DOHH2 (cell line): ENCODE measurements at regions not wholly inside any gene's neighbourhood (a gene's known extent, or its start where the extent isn't known, plus 50 kb on each side); places are given as distances from the start of the nearest gene placed in this dataset.

ENCODE experiments used
- H3F3A ChIP-seq: fragments of 200-600 bp; sonication (generic), shearing (Covaris generic); 2 replicates; pipeline ENCODE4 v1.6.0; 2016; ENCODE audit warnings: antibody characterized with exemption, mild to moderate bottlenecking; ENCODE audit not compliant: control insufficient read depth, insufficient read depth
- H3K27ac ChIP-seq: fragments of 200-600 bp; sonication (generic); 2 replicates; pipeline ENCODE4 v1.5.1; 2014; ENCODE audit warnings: low read depth, mild to moderate bottlenecking, low read length, moderate library complexity
- H3K27me3 ChIP-seq: fragments of 200-600 bp; sonication (generic); 2 replicates; pipeline ENCODE4 v1.6.1; 2014; ENCODE audit warnings: mild to moderate bottlenecking, low read length, mixed read lengths; ENCODE audit not compliant: control insufficient read depth
- H3K36me3 ChIP-seq: fragments of 200-600 bp; sonication (generic); 2 replicates; pipeline ENCODE4 v1.6.1; 2014; ENCODE audit warnings: mild to moderate bottlenecking, low read length, moderate library complexity, mixed read lengths; ENCODE audit not compliant: control insufficient read depth
- H3K4me1 ChIP-seq: fragments of 200-600 bp; sonication (generic); 2 replicates; pipeline ENCODE4 v1.6.1; 2014; ENCODE audit warnings: mild to moderate bottlenecking, low read length, mixed read lengths; ENCODE audit not compliant: control insufficient read depth
- H3K4me2 ChIP-seq: fragments of 200-600 bp; sonication (generic); 2 replicates; pipeline ENCODE4 v1.6.0; 2014; ENCODE audit warnings: mild to moderate bottlenecking, low read length, moderate library complexity
- H3K4me3 ChIP-seq: fragments of 200-600 bp; sonication (generic); 2 replicates; pipeline ENCODE4 v1.5.1; 2014; ENCODE audit warnings: mild to moderate bottlenecking, low read length, mixed read lengths
- H3K79me2 ChIP-seq: fragments of 200-600 bp; sonication (generic); 2 replicates; pipeline ENCODE4 v1.6.1; 2014; ENCODE audit warnings: mild to moderate bottlenecking, low read length, mixed read lengths; ENCODE audit not compliant: control insufficient read depth
- H3K9me2 ChIP-seq: fragments of 200-600 bp; sonication (generic); replicated peaks from 2 replicates; pipeline ENCODE4 v1.6.1; 2014; ENCODE audit warnings: mild to moderate bottlenecking, low read length, mixed read lengths; ENCODE audit not compliant: control insufficient read depth
- H3K9me3 ChIP-seq: fragments of 200-600 bp; sonication (generic); 2 replicates; pipeline ENCODE4 v1.6.1; 2014; ENCODE audit warnings: antibody characterized with exemption, low read length, mixed read lengths; ENCODE audit not compliant: control insufficient read depth, insufficient read depth
- H4K20me1 ChIP-seq: fragments of 200-600 bp; sonication (generic); 2 replicates; pipeline ENCODE4 v1.6.0; 2014; ENCODE audit warnings: low read depth, mild to moderate bottlenecking, antibody characterized with exemption, low read length, moderate library complexity; ENCODE audit not compliant: control insufficient read depth, insufficient read depth
- CTCF ChIP-seq: fragments of 200-600 bp; sonication (generic); IDR thresholded peaks from one replicate; pipeline ENCODE4 v1.5.1; 2014; ENCODE audit warnings: antibody characterized with exemption, mild to moderate bottlenecking, low read depth, low read length; ENCODE audit not compliant: poor library complexity, severe bottlenecking
- EZH2phosphoT487 ChIP-seq: fragments of 200-600 bp; sonication (generic); IDR thresholded peaks from 2 replicates; pipeline ENCODE4 v1.6.1; 2017; ENCODE audit warnings: borderline replicate concordance, mild to moderate bottlenecking, antibody characterized with exemption, low read length, moderate library complexity, mixed read lengths

- H3K27ac ChIP-seq, result no peak overlapping the region
- TF ChIP-seq EZH2phosphoT487, result no peak
- no peak for TF ChIP-seq CTCF
- H3K9me3 ChIP-seq, result no peaks in the 10 kb centered on the region
- H4K20me1 ChIP-seq, result no peaks in the 10 kb centered on the region
- no peak overlapping the region for H3K4me3 ChIP-seq
- H3K9me2 ChIP-seq, result no peaks in the 10 kb centered on the region
- no peaks in the 10 kb centered on the region for H3K4me1 ChIP-seq
- no peaks in the 10 kb centered on the region for H3F3A ChIP-seq
- no peak overlapping the region for H3K4me2 ChIP-seq
- no peaks in the 10 kb centered on the region for H3K79me2 ChIP-seq
- H3K27me3 ChIP-seq, result no peaks in the 10 kb centered on the region
- H3K36me3 ChIP-seq, result no peaks in the 10 kb centered on the region
These were observed 418.4 kb upstream of the SGCD start for GRCh38 chr5:155908543-155908942.

GRCh38 chr5:155912291-155912690 is 414.7 kb upstream of the SGCD start:
- no peak overlapping the region for H3K27ac ChIP-seq
- no peak overlapping the region for H3K4me3 ChIP-seq
- no peaks in the 10 kb centered on the region for H3K4me1 ChIP-seq
- no peaks in the 10 kb centered on the region for H3K27me3 ChIP-seq
- no peak for TF ChIP-seq CTCF
- H3K4me2 ChIP-seq, result no peak overlapping the region
- no peaks in the 10 kb centered on the region for H3K9me3 ChIP-seq
- no peaks in the 10 kb centered on the region for H3K36me3 ChIP-seq
- no peaks in the 10 kb centered on the region for H4K20me1 ChIP-seq
- no peaks in the 10 kb centered on the region for H3K79me2 ChIP-seq
- no peaks in the 10 kb centered on the region for H3F3A ChIP-seq
- no peaks in the 10 kb centered on the region for H3K9me2 ChIP-seq

GRCh38 chr5:155914766-155915165 is 412.2 kb upstream of the SGCD start:
- TF ChIP-seq CTCF (no peak), EZH2phosphoT487 (no peak)
- H3K4me1 ChIP-seq, result no peaks in the 10 kb centered on the region
- no peak overlapping the region for H3K4me3 ChIP-seq

GRCh38 chr5:155915601-155916000 is 411.4 kb upstream of the SGCD start:
- H3K9me3 ChIP-seq, result no peaks in the 10 kb centered on the region
- no peaks in the 10 kb centered on the region for H3K79me2 ChIP-seq
- no peak overlapping the region for H3K4me3 ChIP-seq
- H3F3A ChIP-seq, result no peaks in the 10 kb centered on the region
- no peaks in the 10 kb centered on the region for H3K4me1 ChIP-seq
- H3K36me3 ChIP-seq, result no peaks in the 10 kb centered on the region
- no peak for TF ChIP-seq EZH2phosphoT487
- TF ChIP-seq CTCF, result no peak
- H3K27ac ChIP-seq, result no peak overlapping the region
- H3K27me3 ChIP-seq, result no peaks in the 10 kb centered on the region
- H3K9me2 ChIP-seq, result no peaks in the 10 kb centered on the region
- H4K20me1 ChIP-seq, result no peaks in the 10 kb centered on the region
- no peak overlapping the region for H3K4me2 ChIP-seq

More at GRCh38 chr5:155914766-155915165, 412.2 kb upstream of the SGCD start:
- H3K4me2 ChIP-seq, result no peak overlapping the region
- H3K27ac ChIP-seq, result no peak overlapping the region
- no peaks in the 10 kb centered on the region for H3K36me3 ChIP-seq
- H3K9me2 ChIP-seq, result no peaks in the 10 kb centered on the region
- no peaks in the 10 kb centered on the region for H3K9me3 ChIP-seq
- H3K79me2 ChIP-seq, result no peaks in the 10 kb centered on the region
- H3F3A ChIP-seq, result no peaks in the 10 kb centered on the region
- no peaks in the 10 kb centered on the region for H4K20me1 ChIP-seq
- no peaks in the 10 kb centered on the region for H3K27me3 ChIP-seq
